Kidney (tissue), 13 donors: ENCODE measurements at regions not wholly inside any gene's neighbourhood (a gene's known extent, or its start where the extent isn't known, plus 50 kb on each side); places are given as distances from the start of the nearest gene placed in this dataset.

ENCODE experiments used
- DNase-seq, 5 donors: peaks; one replicate each; pipeline ENCODE4 v3.0.0-alpha.2; 2013 to 2020
- FAIRE-seq: peaks from 2 replicates; lab custom pipeline; 2012; peaks lifted over from hg19 to GRCh38; lab: Jason Lieb, UNC
- H3K27ac ChIP-seq, 2 donors: one replicate each; pipeline ENCODE4 v1.7.0; 2013; ENCODE audit warnings: low read depth in 2 of 2, low read length in 2 of 2, inconsistent platforms in 1 of 2
- H3K27me3 ChIP-seq: one replicate; pipeline ENCODE4 v1.7.1; 2013; ENCODE audit warnings: low read length, inconsistent platforms; ENCODE audit not compliant: control insufficient read depth, insufficient read depth
- H3K36me3 ChIP-seq, 3 donors: one replicate each; pipeline versions ENCODE4 v1.7.0 to v1.7.1; 2013; ENCODE audit warnings: low read length in 3 of 3, control low read depth in 1 of 3, inconsistent platforms in 1 of 3; ENCODE audit not compliant: insufficient read depth in 3 of 3, control insufficient read depth in 2 of 3
- H3K4me1 ChIP-seq, 3 donors: one replicate each; pipeline versions ENCODE4 v1.7.0 to v1.7.1; 2013; ENCODE audit warnings: low read length in 3 of 3, inconsistent platforms in 1 of 3, low read depth in 1 of 3; ENCODE audit not compliant: control insufficient read depth in 2 of 3, insufficient read depth in 2 of 3
- H3K4me3 ChIP-seq, 3 donors: one replicate each; pipeline versions ENCODE4 v1.7.0 to v1.8.1; 2013; ENCODE audit warnings: low read length in 3 of 3, control low read depth in 1 of 3, inconsistent platforms in 1 of 3
- H3K9ac ChIP-seq, 3 donors: one replicate each; pipeline versions ENCODE4 v1.7.0 to v1.7.1; 2013; ENCODE audit warnings: low read length in 3 of 3, control low read depth in 1 of 3, inconsistent platforms in 1 of 3
- H3K9me3 ChIP-seq, 3 donors: one replicate each; pipeline versions ENCODE4 v1.7.0 to v1.7.1; 2013; ENCODE audit warnings: low read length in 3 of 3, control low read depth in 1 of 3, inconsistent platforms in 1 of 3; ENCODE audit not compliant: control insufficient read depth in 2 of 3, insufficient read depth in 1 of 3
- CTCF ChIP-seq: IDR thresholded peaks from 3 replicates; pipeline ENCODE4 v1.5.1; 2012; ENCODE audit warnings: mild to moderate bottlenecking, moderate library complexity, borderline replicate concordance; ENCODE audit not compliant: insufficient read depth; ENCODE audit errors: extremely low read depth
- intact Hi-C: fragments of 100-400 bp; cut with DNase I; formaldehyde crosslinking; loops from one replicate; pipeline ENCODE4 v1.11.1; 2022
- donor health status: control.
- donor health status: control.
- donor health status: control.
- donor health status: control.
- donor health status: control.
- donor health status: DM: yes; HTN: yes; CAD: no.
- donor health status: Normal renal cell carcinoma (clear cell type).

- intact Hi-C loops = no loop called here
- no peak for TF ChIP-seq CTCF
- no peaks in the 10 kb centered on the region for H3K4me1 ChIP-seq
- H3K27ac ChIP-seq = no peak overlapping the region
- no peak overlapping the region for H3K9ac ChIP-seq
- no peaks in the 10 kb centered on the region for H3K27me3 ChIP-seq
- no peaks in the 10 kb centered on the region for H3K36me3 ChIP-seq
- no peak for DNase-seq
- no peak overlapping the region for H3K4me3 ChIP-seq
- no peaks in the 10 kb centered on the region for H3K9me3 ChIP-seq
- FAIRE-seq = no peak
Observed at GRCh38 chr13:89282241-89282640, 1611.1 kb downstream of the SLITRK5 start.

- H3K27me3 ChIP-seq = no peaks in the 10 kb centered on the region
- intact Hi-C loops = no loop called here
- peak in 1 of 5 donors; percentile 63 for DNase-seq
- H3K9ac ChIP-seq = no peak overlapping the region
- peaks cover 0 to 3% (median 0%) of the 10 kb centered on the region in 3 donors for H3K9me3 ChIP-seq
- no peak overlapping the region for H3K4me3 ChIP-seq
- no peaks in the 10 kb centered on the region for H3K4me1 ChIP-seq
- H3K36me3 ChIP-seq = no peaks in the 10 kb centered on the region
- no peak for TF ChIP-seq CTCF
- no peak for FAIRE-seq
- no peak overlapping the region for H3K27ac ChIP-seq
Observed at GRCh38 chr13:89287381-89287780, 1616.2 kb downstream of the SLITRK5 start.

DNA sequence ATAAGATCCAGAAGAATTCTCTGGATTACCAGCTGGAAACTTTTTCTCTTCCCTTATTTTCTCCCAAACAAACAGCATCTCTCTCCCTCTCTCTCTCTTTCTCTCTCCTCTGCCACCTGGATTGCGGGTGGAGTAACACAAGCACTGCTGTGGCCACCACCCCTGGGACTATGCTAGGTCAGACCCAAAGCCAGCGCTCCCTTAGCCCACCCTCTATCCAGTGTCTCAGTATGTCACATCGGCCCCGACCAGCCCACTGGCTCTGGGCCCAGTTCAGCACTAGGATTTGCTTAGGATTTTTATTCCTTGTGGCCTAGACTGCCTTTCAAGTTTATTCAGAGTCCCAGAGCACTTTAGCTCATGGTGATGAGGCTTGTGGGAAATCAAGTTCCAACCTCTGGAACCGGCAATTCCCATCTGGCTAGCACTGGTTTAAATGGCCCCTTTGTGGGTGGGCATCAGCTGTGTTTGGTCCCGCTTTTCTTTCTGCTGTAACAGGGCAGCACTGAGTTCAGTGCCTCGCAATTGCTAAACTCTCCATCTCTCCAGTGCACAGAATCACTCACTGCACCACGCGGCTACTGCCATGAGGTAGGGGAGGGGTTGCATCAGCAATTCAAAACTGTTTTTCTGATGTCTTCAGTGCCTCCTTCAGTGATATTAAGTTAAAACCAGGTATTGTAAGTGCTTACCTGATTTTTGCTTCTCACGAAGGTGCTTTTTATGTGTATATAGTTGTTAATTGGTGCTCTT lies 1623.1 kb downstream of the SLITRK5 start:
- no peak overlapping the region for H3K4me3 ChIP-seq
- FAIRE-seq (no peak), DNase-seq (peak in 1 of 5 donors; percentile 36)
- no peak overlapping the region for H3K9ac ChIP-seq
- H3K27me3 ChIP-seq = no peaks in the 10 kb centered on the region
- no peaks in the 10 kb centered on the region for H3K9me3 ChIP-seq
- no peak overlapping the region for H3K27ac ChIP-seq
- intact Hi-C loops = no loop called here
- no peak for TF ChIP-seq CTCF
- no peaks in the 10 kb centered on the region for H3K36me3 ChIP-seq
- H3K4me1 ChIP-seq = no peaks in the 10 kb centered on the region
